ENCODE measurements at regions not wholly inside any gene's neighbourhood (a gene's known extent, or its start where the extent isn't known, plus 50 kb on each side); places are given as distances from the start of the nearest gene placed in this dataset.

GRCh38 chr14:40525314-40525713 lies 1081.4 kb upstream of the LRFN5 start:
- no peak overlapping the region for H3K4me3 ChIP-seq (ENCODE audit: low read length)
- no peak for TF ChIP-seq CTCF (conservative IDR thresholded peaks at IDR 0.05; ENCODE audit: low read length)
- no peak for DNase-seq (ENCODE audit: low read depth)

DNA sequence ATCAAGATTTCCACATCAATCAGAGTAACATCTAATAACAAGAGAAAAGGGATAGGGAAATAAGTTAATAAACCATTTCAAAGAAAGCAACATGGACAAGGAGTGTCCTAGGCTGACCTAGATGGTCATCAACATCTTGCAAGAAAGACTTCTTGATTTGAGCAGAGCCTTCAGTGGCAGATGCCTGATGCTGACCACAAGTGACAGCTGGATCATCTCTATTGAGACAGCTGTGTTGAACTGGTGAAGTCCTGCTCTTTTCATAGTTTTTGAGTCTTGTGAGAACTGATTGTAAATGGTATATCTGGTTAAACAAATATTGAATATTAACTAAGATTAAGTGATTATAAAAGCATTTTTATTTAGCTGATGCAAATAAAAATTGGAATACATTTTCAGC lies 1083.6 kb upstream of the LRFN5 start:
- no peak for TF ChIP-seq CTCF (conservative IDR thresholded peaks at IDR 0.05; ENCODE audit: low read length)
- no peak for DNase-seq (ENCODE audit: low read depth)

GRCh38 chr14:40494483-40494882 lies 1062.2 kb upstream of the FBXO33 start:
- no peak overlapping the region for H3K4me3 ChIP-seq (ENCODE audit: low read length)
- no peak for DNase-seq (ENCODE audit: low read depth)
- TF ChIP-seq CTCF (conservative IDR thresholded peaks at IDR 0.05; ENCODE audit: low read length) = no peak

More for the DNA sequence above, 1083.6 kb upstream of the LRFN5 start:
- no peak overlapping the region for H3K4me3 ChIP-seq (ENCODE audit: low read length)

GRCh38 chr14:40487824-40488223 lies 1055.6 kb upstream of the FBXO33 start:
- no peak for TF ChIP-seq CTCF (conservative IDR thresholded peaks at IDR 0.05; ENCODE audit: low read length)
- no peak overlapping the region for H3K4me3 ChIP-seq (ENCODE audit: low read length)
- no peak for DNase-seq (ENCODE audit: low read depth)

GRCh38 chr14:40485688-40486087 lies 1053.5 kb upstream of the FBXO33 start:
- no peak overlapping the region for H3K4me3 ChIP-seq (ENCODE audit: low read length)
- DNase-seq (ENCODE audit: low read depth) = no peak
- TF ChIP-seq CTCF (conservative IDR thresholded peaks at IDR 0.05; ENCODE audit: low read length) = no peak

DNA sequence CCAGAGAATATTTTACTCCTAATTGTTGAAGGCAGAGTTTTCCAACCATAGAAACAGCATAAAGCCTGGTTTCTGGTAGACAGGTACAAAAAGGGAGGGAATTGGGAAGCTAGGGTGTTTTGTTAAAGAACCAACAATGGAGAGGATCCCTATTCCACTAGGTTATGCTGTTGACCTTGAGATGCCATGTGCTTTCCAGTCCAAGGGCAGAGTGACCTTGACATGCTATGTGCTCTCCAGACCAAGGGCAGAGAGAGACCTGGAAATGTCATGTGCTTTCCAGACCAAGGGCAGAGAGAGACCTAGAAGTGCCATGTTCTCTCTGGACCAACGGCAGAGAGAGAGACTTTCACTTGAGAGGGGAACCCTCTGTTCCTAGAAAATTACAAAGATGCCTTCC lies 1043.8 kb upstream of the FBXO33 start:
- H3K4me3 ChIP-seq (ENCODE audit: low read length) = no peak overlapping the region
- no peak for TF ChIP-seq CTCF (conservative IDR thresholded peaks at IDR 0.05; ENCODE audit: low read length)
- no peak for DNase-seq (ENCODE audit: low read depth)

GRCh38 chr14:40467969-40468368 lies 1035.7 kb upstream of the FBXO33 start:
- DNase-seq (ENCODE audit: low read depth) = no peak
- no peak for TF ChIP-seq CTCF (conservative IDR thresholded peaks at IDR 0.05; ENCODE audit: low read length)
- no peak overlapping the region for H3K4me3 ChIP-seq (ENCODE audit: low read length)

Measured in AG10803 (cell line).